Myocyte (in vitro differentiated cells): ENCODE measurements at regions not wholly inside any gene's neighbourhood (a gene's known extent, or its start where the extent isn't known, plus 50 kb on each side); places are given as distances from the start of the nearest gene placed in this dataset.
A peak's percentile ranks its signal among the peaks of the same experiment; 100 is the strongest.
"Not testable (repeated sequence)": the region's sequence is repeated elsewhere in the genome, so short reads cannot be mapped to it uniquely, and the experiment has no call there.

Experiments used
- DNase-seq: peaks from one replicate; pipeline ENCODE4 v3.0.0-alpha.2; 2012; ENCODE audit warnings: low read depth

- no peak for DNase-seq
Measured at GRCh38 chr7:106747804-106748203, 86.8 kb upstream of the CCDC71L start.

GRCh38 chr7:106749165-106749564 lies 88.2 kb upstream of the CCDC71L start:
- no peak for DNase-seq

- no peak for DNase-seq
Measured at GRCh38 chr7:106750773-106751172, 89.8 kb upstream of the CCDC71L start.

- no peak for DNase-seq
Measured at GRCh38 chr7:106752367-106752766, 91.4 kb upstream of the CCDC71L start.

- DNase-seq = not testable (repeated sequence)
Measured at GRCh38 chr7:106755024-106755423, 94.1 kb upstream of the CCDC71L start.

- DNase-seq = no peak
Measured at GRCh38 chr7:106755641-106756040, 94.7 kb upstream of the CCDC71L start.

- no peak for DNase-seq
Measured at GRCh38 chr7:106756071-106756470, 95.1 kb upstream of the CCDC71L start.

- no peak for DNase-seq
Measured at GRCh38 chr7:106756884-106757283, 95.9 kb upstream of the CCDC71L start.

- peak; percentile 72 for DNase-seq
Measured at GRCh38 chr7:106757846-106758245, 96.9 kb upstream of the CCDC71L start.

- not testable (repeated sequence) for DNase-seq
Measured at GRCh38 chr7:106762845-106763244, 101.9 kb upstream of the CCDC71L start.

- no peak for DNase-seq
Measured at GRCh38 chr7:106763717-106764116, 101.4 kb upstream of the PIK3CG start.

GRCh38 chr7:106765727-106766355 lies 99.2 kb upstream of the PIK3CG start:
- peak; percentile 71 for DNase-seq

- DNase-seq = no peak
Measured at GRCh38 chr7:106766551-106766950, 98.5 kb upstream of the PIK3CG start.

GRCh38 chr7:106767078-106767477 lies 98.0 kb upstream of the PIK3CG start:
- DNase-seq = peak; percentile 40

GRCh38 chr7:106767498-106768323 lies 97.4 kb upstream of the PIK3CG start:
- DNase-seq = peak; percentile 73

- no peak for DNase-seq
Measured at GRCh38 chr7:106768324-106768751, 96.7 kb upstream of the PIK3CG start.

GRCh38 chr7:106770191-106770590 lies 94.9 kb upstream of the PIK3CG start:
- DNase-seq = peak; percentile 69

GRCh38 chr7:106772655-106773108 lies 92.4 kb upstream of the PIK3CG start:
- DNase-seq = no peak

GRCh38 chr7:106773228-106773627 lies 91.9 kb upstream of the PIK3CG start:
- DNase-seq = no peak

GRCh38 chr7:106773721-106774120 lies 91.4 kb upstream of the PIK3CG start:
- DNase-seq = no peak

- no peak for DNase-seq
Measured at GRCh38 chr7:106774213-106774767, 90.8 kb upstream of the PIK3CG start.
